ENCODE measurements at regions not wholly inside any gene's neighbourhood (a gene's known extent, or its start where the extent isn't known, plus 50 kb on each side); places are given as distances from the start of the nearest gene placed in this dataset.
"Not testable (repeated sequence)": the region's sequence is repeated elsewhere in the genome, so short reads cannot be mapped to it uniquely, and the experiment has no call there.

DNA sequence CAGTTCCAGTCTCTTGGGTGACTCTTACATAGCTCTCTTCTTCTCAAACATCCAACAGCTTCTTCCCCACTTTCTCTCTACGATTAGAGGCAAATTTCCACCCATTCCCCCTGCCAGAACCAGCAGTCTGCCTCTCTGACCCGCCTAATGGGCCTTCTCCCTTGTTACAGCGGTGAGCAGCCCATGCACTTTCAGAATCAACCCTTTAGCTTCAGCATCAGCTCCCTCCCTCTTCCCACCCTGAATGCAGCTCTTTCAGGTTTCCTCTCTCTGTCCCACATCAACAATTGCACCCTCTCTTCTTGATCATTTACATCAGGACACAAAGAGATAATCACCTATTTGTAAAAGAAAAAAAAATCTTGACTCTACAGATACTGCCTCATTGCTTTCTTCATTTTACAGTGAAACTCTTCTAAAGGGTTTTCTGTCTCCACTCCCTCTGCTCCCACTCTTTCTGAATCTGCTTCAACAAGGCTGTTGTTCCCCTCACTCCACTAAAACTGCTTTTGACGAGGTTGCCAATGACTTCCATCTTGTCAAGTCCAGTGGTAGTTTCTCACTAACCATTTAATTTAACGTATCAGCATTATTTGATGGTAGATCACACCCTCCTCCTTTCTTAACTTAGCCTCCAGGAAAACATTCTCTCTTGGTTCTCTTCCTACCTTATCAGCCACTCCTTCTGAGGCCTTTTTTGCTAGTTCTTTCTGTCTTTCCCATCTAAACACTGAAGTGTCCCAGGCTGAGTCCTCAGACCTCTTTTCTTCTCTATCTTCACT is 106.6 kb downstream of the NPY start:
- DNase-seq (ENCODE audit: low read depth): no peak
- no peak overlapping the region for H3K4me3 ChIP-seq (ENCODE audit: control insufficient read depth, low read depth, low read length)
- TF ChIP-seq, protein P1, sequence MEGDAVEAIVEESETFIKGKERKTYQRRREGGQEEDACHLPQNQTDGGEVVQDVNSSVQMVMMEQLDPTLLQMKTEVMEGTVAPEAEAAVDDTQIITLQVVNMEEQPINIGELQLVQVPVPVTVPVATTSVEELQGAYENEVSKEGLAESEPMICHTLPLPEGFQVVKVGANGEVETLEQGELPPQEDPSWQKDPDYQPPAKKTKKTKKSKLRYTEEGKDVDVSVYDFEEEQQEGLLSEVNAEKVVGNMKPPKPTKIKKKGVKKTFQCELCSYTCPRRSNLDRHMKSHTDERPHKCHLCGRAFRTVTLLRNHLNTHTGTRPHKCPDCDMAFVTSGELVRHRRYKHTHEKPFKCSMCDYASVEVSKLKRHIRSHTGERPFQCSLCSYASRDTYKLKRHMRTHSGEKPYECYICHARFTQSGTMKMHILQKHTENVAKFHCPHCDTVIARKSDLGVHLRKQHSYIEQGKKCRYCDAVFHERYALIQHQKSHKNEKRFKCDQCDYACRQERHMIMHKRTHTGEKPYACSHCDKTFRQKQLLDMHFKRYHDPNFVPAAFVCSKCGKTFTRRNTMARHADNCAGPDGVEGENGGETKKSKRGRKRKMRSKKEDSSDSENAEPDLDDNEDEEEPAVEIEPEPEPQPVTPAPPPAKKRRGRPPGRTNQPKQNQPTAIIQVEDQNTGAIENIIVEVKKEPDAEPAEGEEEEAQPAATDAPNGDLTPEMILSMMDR (IDR thresholded peaks at IDR 0.05; ENCODE audit: control insufficient read depth, insufficient read depth, low read depth, low read length, missing control alignments): no peak

DNA sequence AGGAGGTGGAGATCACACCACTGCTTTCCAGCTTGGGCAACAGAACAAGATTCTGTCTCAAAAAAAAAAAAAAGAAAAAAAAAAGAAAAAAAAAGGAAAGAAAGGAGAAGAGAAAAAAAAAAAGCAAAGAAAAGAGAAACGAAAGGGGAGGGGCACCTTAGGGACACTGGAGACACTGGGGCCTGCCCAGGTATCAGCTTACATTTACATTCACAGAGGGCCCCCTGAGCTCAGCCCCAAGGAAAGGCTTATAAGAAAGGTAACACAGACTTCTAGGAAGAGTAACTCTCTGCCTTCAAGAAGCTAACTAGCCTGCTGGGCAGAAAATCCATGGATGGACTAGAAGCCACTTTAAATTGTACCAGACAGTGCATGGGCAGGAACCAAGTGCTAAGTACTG is 108.8 kb downstream of the NPY start:
- no peak overlapping the region for H3K4me3 ChIP-seq (ENCODE audit: control insufficient read depth, low read depth, low read length)
- TF ChIP-seq, protein P1 (IDR thresholded peaks at IDR 0.05; ENCODE audit: control insufficient read depth, insufficient read depth, low read depth, low read length, missing control alignments): no peak

DNA sequence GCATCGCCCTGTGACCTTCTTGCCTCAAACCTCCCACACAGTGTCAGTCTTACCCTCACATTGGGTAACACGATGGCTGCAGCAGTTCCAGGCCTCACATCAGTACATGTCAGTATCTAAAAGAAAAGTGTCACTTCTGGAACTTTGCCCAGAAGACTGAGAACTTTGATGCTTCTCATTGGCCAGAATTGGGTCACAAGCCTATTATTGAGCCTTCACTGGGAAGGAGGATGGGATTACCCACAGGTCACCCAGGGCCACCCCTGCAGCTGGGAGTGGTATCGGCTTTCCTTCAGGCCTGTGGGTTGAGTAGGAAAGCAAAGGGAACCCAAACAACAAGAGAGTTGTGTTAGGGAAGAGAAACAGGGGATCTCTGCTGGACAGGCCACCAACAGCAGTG is 111.5 kb downstream of the NPY start:
- TF ChIP-seq, protein P1 (IDR thresholded peaks at IDR 0.05; ENCODE audit: control insufficient read depth, insufficient read depth, low read depth, low read length, missing control alignments): no peak
- no peak overlapping the region for H3K4me3 ChIP-seq (ENCODE audit: control insufficient read depth, low read depth, low read length)
- DNase-seq (ENCODE audit: low read depth): no peak

More for the DNA sequence above, 108.8 kb downstream of the NPY start:
- no peak for DNase-seq (ENCODE audit: low read depth)

DNA sequence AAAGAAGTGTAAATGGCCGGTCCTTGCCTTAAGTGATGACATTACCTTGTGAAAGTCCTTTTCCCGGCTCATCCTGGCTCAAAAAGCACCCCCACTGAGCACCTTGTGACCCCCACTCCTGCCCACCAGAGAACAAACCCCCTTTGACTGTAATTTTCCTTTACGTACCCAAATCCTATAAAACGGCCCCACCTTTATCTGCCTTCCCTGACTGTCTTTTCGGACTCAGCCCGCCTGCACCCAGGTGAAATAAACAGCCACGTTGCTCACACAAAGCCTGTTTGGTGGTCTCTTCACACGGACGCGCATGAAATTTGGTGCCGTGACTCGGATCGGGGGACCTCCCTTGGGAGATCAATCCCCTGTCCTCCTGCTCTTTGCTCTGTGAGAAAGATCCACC is 112.4 kb downstream of the NPY start:
- DNase-seq (ENCODE audit: low read depth); H3K4me3 ChIP-seq (ENCODE audit: control insufficient read depth, low read depth, low read length): not testable (repeated sequence)

DNA sequence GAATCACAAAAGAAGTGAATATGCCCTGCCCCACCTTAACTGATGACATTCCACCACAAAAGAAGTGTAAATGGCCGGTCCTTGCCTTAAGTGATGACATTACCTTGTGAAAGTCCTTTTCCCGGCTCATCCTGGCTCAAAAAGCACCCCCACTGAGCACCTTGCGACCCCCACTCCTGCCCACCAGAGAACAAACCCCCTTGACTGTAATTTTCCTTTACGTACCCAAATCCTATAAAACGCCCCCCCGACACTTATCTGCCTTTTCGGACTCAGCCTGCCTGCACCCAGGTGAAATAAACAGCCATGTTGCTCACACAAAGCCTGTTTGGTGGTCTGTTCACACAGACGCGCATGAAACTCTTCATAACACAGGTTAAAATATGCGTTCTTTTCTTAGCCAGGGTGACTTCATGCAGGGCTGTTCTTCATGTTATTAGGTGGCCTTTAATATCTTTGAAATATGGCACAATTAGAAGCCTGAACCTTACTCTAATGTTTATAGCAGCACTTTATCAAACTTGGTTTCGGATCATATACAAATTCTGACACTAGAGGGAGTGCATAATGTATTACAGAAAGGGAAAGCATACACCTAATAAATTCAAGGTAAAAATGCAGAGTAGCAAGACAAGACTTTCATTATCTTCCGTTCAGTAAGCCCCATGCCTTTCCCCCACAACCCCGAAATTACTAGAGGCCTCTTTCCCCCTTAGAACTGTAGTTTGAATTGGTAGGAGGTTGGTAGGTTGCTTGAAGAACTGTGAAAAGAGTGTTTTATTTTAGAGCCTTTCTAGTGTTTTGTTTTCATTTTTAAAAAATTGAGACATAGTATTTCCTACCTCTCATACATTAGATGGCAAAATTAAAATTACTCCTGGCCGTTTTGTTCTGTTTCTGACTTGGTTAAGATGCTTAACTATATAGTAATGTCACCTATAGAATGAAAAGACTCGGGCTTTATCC is 117.9 kb downstream of the NPY start:
- peak overlapping the region; percentile 34 for H3K4me3 ChIP-seq (ENCODE audit: control insufficient read depth, low read depth, low read length)
- TF ChIP-seq, protein P1 (IDR thresholded peaks at IDR 0.05; ENCODE audit: control insufficient read depth, insufficient read depth, low read depth, low read length, missing control alignments): peak; percentile 43
- DNase-seq (ENCODE audit: low read depth): no peak

DNA sequence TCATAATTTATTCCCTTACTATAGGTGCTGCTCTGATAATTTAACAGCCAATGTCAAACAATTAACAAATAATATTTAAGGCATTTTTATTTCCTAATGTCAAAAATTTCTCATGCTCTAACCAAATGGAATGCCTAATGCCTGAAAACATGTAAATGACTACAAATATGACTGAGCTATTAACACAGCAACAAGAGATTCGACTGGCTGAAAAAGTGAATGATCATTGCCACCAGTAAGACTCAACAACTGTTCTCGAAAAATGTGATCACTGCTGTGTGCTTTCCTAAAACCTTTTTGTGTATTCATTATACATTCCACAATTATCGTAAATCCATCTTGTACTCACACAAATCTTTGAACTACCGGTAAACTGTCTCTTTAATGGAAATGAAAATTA is 118.7 kb downstream of the NPY start:
- no peak for DNase-seq (ENCODE audit: low read depth)
- TF ChIP-seq, protein P1 (IDR thresholded peaks at IDR 0.05; ENCODE audit: control insufficient read depth, insufficient read depth, low read depth, low read length, missing control alignments): no peak
- no peak overlapping the region for H3K4me3 ChIP-seq (ENCODE audit: control insufficient read depth, low read depth, low read length)

DNA sequence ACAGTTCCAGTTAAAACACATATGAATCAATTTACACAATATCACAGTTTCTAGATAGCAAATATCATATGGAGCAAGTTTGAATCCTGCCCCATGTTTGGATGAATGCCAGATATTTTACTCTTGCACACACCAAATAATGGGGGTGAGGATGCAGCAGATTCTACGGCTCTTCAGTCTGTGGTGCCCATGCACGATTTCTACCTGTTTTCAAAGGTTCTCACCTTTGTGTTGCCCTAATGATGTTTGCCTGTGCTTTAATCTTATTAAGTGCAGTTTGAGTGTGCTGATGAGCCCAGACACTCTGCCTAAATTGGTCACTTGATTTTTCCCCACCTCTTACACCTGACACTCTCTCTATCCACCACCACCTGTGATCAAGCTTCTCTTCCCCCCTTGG is 119.6 kb downstream of the NPY start:
- H3K4me3 ChIP-seq (ENCODE audit: control insufficient read depth, low read depth, low read length): no peak overlapping the region
- no peak for DNase-seq (ENCODE audit: low read depth)

More for the DNA sequence above, 119.6 kb downstream of the NPY start:
- TF ChIP-seq, protein P1 (IDR thresholded peaks at IDR 0.05; ENCODE audit: control insufficient read depth, insufficient read depth, low read depth, low read length, missing control alignments): no peak

Data from AG09309 (cell line).